ENCODE measurements at regions not wholly inside any gene's neighbourhood (a gene's known extent, or its start where the extent isn't known, plus 50 kb on each side); places are given as distances from the start of the nearest gene placed in this dataset.
"Not testable (repeated sequence)": the region's sequence is repeated elsewhere in the genome, so short reads cannot be mapped to it uniquely, and the experiment has no call there.

DNA sequence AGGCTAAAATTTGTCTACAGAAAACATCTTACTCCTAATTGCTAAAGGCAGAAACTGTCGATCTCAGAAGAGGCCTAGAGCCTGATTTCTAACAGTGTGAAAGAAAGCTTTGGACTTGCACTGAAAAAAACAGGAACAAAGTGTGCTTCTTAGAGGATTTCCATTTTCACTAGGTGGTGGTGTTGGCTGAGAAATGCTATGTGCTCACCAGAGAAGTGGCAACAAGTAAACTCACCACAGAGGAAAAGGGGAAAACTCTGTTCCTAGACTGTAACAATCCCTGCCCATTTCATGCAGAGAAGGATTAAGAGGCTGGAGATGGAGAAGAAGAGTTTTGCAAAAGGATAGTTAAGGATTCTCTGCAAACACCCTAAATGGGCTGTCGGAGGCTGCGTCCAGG is 84.1 kb downstream of the HSFY2 start:
- TF ChIP-seq EP300 (IDR thresholded peaks at IDR 0.05); POLR2A (IDR thresholded peaks at IDR 0.05; ENCODE audit: low read length): not testable (repeated sequence)
- TF ChIP-seq, protein P1, sequence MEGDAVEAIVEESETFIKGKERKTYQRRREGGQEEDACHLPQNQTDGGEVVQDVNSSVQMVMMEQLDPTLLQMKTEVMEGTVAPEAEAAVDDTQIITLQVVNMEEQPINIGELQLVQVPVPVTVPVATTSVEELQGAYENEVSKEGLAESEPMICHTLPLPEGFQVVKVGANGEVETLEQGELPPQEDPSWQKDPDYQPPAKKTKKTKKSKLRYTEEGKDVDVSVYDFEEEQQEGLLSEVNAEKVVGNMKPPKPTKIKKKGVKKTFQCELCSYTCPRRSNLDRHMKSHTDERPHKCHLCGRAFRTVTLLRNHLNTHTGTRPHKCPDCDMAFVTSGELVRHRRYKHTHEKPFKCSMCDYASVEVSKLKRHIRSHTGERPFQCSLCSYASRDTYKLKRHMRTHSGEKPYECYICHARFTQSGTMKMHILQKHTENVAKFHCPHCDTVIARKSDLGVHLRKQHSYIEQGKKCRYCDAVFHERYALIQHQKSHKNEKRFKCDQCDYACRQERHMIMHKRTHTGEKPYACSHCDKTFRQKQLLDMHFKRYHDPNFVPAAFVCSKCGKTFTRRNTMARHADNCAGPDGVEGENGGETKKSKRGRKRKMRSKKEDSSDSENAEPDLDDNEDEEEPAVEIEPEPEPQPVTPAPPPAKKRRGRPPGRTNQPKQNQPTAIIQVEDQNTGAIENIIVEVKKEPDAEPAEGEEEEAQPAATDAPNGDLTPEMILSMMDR (IDR thresholded peaks at IDR 0.05), result not testable (repeated sequence)
